ENCODE measurements at regions not wholly inside any gene's neighbourhood (a gene's known extent, or its start where the extent isn't known, plus 50 kb on each side); places are given as distances from the start of the nearest gene placed in this dataset.

DNA sequence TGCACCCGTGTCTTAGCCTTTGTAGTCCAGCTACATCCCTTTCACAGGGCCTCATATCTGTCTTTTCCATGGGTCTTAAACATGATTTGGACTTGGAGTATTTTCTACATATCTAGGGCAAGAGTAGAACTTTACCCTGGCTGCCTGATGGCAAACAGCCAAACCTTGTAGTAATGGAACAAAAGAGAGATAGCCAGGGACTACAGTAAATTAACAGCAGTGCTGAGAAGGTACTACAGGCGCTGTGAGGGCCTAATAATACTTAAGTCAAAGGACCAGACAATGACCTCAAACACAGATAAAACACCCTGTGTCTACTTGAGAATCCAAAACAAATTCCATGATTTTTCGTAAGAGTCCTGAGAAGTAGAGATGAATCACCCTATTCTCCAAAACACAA is 111.0 kb upstream of the WDR17 start:
- Histone ChIP-seq H3K27me3 (ENCODE audit: insufficient read depth, poor library complexity, severe bottlenecking) (no peaks in the 10 kb centered on the region), H3K4me3 (replicated peaks; ENCODE audit: insufficient read depth, low read length) (no peak overlapping the region), H3K27ac (replicated peaks) (no peak overlapping the region)
- DNase-seq (ENCODE audit: low read depth in 1 of 2, low spot score in 1 of 2), result no peak
- TF ChIP-seq SPI1 (IDR thresholded peaks at IDR 0.05; ENCODE audit: borderline replicate concordance, low read depth), result no peak
- TF ChIP-seq, protein P1, sequence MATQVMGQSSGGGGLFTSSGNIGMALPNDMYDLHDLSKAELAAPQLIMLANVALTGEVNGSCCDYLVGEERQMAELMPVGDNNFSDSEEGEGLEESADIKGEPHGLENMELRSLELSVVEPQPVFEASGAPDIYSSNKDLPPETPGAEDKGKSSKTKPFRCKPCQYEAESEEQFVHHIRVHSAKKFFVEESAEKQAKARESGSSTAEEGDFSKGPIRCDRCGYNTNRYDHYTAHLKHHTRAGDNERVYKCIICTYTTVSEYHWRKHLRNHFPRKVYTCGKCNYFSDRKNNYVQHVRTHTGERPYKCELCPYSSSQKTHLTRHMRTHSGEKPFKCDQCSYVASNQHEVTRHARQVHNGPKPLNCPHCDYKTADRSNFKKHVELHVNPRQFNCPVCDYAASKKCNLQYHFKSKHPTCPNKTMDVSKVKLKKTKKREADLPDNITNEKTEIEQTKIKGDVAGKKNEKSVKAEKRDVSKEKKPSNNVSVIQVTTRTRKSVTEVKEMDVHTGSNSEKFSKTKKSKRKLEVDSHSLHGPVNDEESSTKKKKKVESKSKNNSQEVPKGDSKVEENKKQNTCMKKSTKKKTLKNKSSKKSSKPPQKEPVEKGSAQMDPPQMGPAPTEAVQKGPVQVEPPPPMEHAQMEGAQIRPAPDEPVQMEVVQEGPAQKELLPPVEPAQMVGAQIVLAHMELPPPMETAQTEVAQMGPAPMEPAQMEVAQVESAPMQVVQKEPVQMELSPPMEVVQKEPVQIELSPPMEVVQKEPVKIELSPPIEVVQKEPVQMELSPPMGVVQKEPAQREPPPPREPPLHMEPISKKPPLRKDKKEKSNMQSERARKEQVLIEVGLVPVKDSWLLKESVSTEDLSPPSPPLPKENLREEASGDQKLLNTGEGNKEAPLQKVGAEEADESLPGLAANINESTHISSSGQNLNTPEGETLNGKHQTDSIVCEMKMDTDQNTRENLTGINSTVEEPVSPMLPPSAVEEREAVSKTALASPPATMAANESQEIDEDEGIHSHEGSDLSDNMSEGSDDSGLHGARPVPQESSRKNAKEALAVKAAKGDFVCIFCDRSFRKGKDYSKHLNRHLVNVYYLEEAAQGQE (IDR thresholded peaks at IDR 0.05; ENCODE audit: insufficient replicate concordance, low read depth), result no peak
- TF ChIP-seq POLR2AphosphoS5 (IDR thresholded peaks at IDR 0.05; ENCODE audit: low read depth), result no peak
- TF ChIP-seq, protein P2, sequence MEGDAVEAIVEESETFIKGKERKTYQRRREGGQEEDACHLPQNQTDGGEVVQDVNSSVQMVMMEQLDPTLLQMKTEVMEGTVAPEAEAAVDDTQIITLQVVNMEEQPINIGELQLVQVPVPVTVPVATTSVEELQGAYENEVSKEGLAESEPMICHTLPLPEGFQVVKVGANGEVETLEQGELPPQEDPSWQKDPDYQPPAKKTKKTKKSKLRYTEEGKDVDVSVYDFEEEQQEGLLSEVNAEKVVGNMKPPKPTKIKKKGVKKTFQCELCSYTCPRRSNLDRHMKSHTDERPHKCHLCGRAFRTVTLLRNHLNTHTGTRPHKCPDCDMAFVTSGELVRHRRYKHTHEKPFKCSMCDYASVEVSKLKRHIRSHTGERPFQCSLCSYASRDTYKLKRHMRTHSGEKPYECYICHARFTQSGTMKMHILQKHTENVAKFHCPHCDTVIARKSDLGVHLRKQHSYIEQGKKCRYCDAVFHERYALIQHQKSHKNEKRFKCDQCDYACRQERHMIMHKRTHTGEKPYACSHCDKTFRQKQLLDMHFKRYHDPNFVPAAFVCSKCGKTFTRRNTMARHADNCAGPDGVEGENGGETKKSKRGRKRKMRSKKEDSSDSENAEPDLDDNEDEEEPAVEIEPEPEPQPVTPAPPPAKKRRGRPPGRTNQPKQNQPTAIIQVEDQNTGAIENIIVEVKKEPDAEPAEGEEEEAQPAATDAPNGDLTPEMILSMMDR (IDR thresholded peaks at IDR 0.05; ENCODE audit: insufficient read depth, low read length), result no peak
- no peak for TF ChIP-seq GABPA (IDR thresholded peaks at IDR 0.05; ENCODE audit: low read depth)

DNA sequence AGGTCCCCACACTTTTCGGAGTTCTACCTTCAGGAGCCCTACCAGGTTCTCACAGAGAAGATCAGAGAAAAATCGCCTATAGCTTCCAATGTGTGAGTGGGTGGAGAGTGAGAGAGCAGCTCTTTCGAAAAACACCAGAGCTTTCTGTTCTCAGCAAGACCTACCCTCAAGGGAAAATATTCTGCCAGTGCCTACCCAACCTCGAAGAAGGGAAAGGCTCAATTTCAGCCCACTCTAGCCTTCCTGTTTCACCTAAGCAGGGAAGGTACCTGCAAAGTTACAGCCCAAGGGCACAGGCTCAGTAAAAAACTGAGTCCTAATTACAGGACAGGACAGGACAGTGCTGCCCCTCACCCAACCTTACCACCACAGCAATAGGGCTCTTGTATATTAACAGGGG is 104.0 kb upstream of the WDR17 start:
- no peak for DNase-seq (ENCODE audit: low read depth in 1 of 2, low spot score in 1 of 2)
- TF ChIP-seq SPI1 (IDR thresholded peaks at IDR 0.05; ENCODE audit: borderline replicate concordance, low read depth) (no peak), GABPA (IDR thresholded peaks at IDR 0.05; ENCODE audit: low read depth) (no peak), POLR2AphosphoS5 (IDR thresholded peaks at IDR 0.05; ENCODE audit: low read depth) (no peak)
- TF ChIP-seq, protein P2 (IDR thresholded peaks at IDR 0.05; ENCODE audit: insufficient read depth, low read length), result no peak
- TF ChIP-seq, protein P1 (IDR thresholded peaks at IDR 0.05; ENCODE audit: insufficient replicate concordance, low read depth), result no peak
- Histone ChIP-seq H3K27me3 (ENCODE audit: insufficient read depth, poor library complexity, severe bottlenecking) (no peaks in the 10 kb centered on the region), H3K4me3 (replicated peaks; ENCODE audit: insufficient read depth, low read length) (no peak overlapping the region), H3K27ac (replicated peaks) (no peak overlapping the region)

DNA sequence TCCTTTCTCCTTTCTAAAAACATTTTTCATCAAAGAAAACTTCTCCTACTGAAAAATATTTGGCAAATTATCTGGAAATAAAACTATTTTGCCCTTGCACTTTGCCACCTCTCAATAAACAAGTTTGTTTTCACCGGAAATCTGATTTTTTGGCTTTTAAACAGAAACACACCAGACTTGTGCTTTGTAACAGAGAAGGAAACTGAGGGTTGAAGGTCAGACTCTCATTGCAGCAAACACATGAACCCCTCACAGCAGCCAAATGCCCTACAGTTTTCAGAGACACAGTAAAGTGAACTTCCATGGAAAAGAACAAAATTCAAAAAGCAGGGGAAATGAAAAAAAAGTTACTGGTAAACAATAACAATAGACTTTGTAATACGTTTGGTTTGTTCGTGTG is 95.6 kb upstream of the WDR17 start:
- no peak for DNase-seq (ENCODE audit: low read depth in 1 of 2, low spot score in 1 of 2)
- H3K27me3 ChIP-seq (ENCODE audit: insufficient read depth, poor library complexity, severe bottlenecking), result no peaks in the 10 kb centered on the region
- TF ChIP-seq SPI1 (IDR thresholded peaks at IDR 0.05; ENCODE audit: borderline replicate concordance, low read depth) (no peak), GABPA (IDR thresholded peaks at IDR 0.05; ENCODE audit: low read depth) (no peak), POLR2AphosphoS5 (IDR thresholded peaks at IDR 0.05; ENCODE audit: low read depth) (no peak)
- TF ChIP-seq, protein P1 (IDR thresholded peaks at IDR 0.05; ENCODE audit: insufficient replicate concordance, low read depth), result no peak
- TF ChIP-seq, protein P2 (IDR thresholded peaks at IDR 0.05; ENCODE audit: insufficient read depth, low read length), result no peak
- no peak overlapping the region for H3K27ac ChIP-seq (replicated peaks)
- no peak overlapping the region for H3K4me3 ChIP-seq (replicated peaks; ENCODE audit: insufficient read depth, low read length)

All from HL-60 (cell line).